ENCODE measurements at regions not wholly inside any gene's neighbourhood (a gene's known extent, or its start where the extent isn't known, plus 50 kb on each side); places are given as distances from the start of the nearest gene placed in this dataset.

DNA sequence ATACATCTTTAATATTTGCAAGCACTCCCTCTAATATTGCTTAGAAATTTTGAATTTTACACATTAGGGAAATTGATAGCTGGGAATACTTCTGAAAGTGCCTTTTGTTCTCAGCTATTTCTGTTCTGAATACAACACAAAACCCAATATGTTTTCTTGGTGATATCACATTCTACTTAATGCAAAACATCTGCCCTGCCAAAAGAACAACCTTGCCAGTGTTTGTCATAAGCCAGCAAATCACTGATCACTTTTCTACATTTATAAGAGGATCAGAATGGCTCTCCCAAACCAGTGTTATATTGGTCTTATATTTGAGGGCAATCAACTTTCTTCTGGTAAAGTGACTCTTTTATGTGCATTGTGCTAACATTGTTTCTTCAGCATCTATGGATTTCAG lies 126.8 kb upstream of the APOOL start:
- no peak overlapping the region for H3K27ac ChIP-seq (ENCODE audit: low read depth in 1 of 2, low read length in 1 of 2)
- H3K27me3 ChIP-seq (ENCODE audit: control insufficient read depth in 3 of 3, insufficient read depth in 3 of 3, low read length in 2 of 3): no peaks in the 10 kb centered on the region
- ATAC-seq (ENCODE audit: insufficient read depth, low FRiP score) (no peak), DNase-seq (no peak)
- H3K4me1 ChIP-seq (ENCODE audit: control insufficient read depth in 5 of 5, insufficient read depth in 5 of 5, low read length in 5 of 5): no peaks in the 10 kb centered on the region
- TF ChIP-seq, protein P1, sequence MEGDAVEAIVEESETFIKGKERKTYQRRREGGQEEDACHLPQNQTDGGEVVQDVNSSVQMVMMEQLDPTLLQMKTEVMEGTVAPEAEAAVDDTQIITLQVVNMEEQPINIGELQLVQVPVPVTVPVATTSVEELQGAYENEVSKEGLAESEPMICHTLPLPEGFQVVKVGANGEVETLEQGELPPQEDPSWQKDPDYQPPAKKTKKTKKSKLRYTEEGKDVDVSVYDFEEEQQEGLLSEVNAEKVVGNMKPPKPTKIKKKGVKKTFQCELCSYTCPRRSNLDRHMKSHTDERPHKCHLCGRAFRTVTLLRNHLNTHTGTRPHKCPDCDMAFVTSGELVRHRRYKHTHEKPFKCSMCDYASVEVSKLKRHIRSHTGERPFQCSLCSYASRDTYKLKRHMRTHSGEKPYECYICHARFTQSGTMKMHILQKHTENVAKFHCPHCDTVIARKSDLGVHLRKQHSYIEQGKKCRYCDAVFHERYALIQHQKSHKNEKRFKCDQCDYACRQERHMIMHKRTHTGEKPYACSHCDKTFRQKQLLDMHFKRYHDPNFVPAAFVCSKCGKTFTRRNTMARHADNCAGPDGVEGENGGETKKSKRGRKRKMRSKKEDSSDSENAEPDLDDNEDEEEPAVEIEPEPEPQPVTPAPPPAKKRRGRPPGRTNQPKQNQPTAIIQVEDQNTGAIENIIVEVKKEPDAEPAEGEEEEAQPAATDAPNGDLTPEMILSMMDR (IDR thresholded peaks at IDR 0.05; ENCODE audit: control extremely low read depth, extremely low read depth): no peak
- no peak overlapping the region for H3K9ac ChIP-seq (ENCODE audit: insufficient read depth in 1 of 2, low read length in 2 of 2)
- H3K36me3 ChIP-seq (ENCODE audit: control insufficient read depth in 4 of 4, insufficient read depth in 4 of 4, low read length in 4 of 4): no peaks in the 10 kb centered on the region
- H3K4me3 ChIP-seq: no peak overlapping the region
- no peaks in the 10 kb centered on the region for H3K9me3 ChIP-seq (ENCODE audit: control insufficient read depth in 4 of 4, insufficient read depth in 3 of 4, low read length in 3 of 4)

DNA sequence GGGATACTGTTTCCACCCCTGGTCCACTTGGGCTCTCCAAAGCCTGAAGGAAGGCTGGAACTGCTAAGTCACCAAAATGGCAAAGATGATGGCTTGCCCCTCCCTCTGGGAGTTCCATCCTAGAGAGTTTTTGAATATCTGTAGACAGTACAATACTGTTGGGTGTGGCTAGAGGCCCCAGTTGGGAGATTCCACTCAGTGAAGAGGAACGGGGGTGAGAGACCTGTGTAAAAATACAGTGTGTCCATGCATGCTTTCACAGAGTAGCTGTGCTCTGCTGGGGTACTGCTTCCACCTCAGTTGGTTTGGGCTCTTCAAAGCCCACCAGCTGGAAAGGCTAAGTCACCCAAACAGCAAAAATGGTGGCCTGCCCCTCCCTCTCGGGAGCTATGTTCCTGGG lies 109.8 kb upstream of the APOOL start:
- WGBS, 2 donors: 83 to 93% methylated on average over 2 of the region's 2 CpGs
- no peaks in the 10 kb centered on the region for H3K36me3 ChIP-seq (ENCODE audit: control insufficient read depth in 4 of 4, insufficient read depth in 4 of 4, low read length in 4 of 4)
- no peak for ATAC-seq (ENCODE audit: insufficient read depth, low FRiP score)
- no peak overlapping the region for H3K4me3 ChIP-seq
- no peaks in the 10 kb centered on the region for H3K27me3 ChIP-seq (ENCODE audit: control insufficient read depth in 3 of 3, insufficient read depth in 3 of 3, low read length in 2 of 3)
- H3K27ac ChIP-seq (ENCODE audit: low read depth in 1 of 2, low read length in 1 of 2): no peak overlapping the region
- peaks cover 0 to 10% (median 0%) of the 10 kb centered on the region in 4 donors for H3K9me3 ChIP-seq (ENCODE audit: control insufficient read depth in 4 of 4, insufficient read depth in 3 of 4, low read length in 3 of 4)
- H3K9ac ChIP-seq (ENCODE audit: insufficient read depth in 1 of 2, low read length in 2 of 2): no peak overlapping the region
- TF ChIP-seq, protein P1 (IDR thresholded peaks at IDR 0.05; ENCODE audit: control extremely low read depth, extremely low read depth): no peak
- no peak for DNase-seq
- no peaks in the 10 kb centered on the region for H3K4me1 ChIP-seq (ENCODE audit: control insufficient read depth in 5 of 5, insufficient read depth in 5 of 5, low read length in 5 of 5)

DNA sequence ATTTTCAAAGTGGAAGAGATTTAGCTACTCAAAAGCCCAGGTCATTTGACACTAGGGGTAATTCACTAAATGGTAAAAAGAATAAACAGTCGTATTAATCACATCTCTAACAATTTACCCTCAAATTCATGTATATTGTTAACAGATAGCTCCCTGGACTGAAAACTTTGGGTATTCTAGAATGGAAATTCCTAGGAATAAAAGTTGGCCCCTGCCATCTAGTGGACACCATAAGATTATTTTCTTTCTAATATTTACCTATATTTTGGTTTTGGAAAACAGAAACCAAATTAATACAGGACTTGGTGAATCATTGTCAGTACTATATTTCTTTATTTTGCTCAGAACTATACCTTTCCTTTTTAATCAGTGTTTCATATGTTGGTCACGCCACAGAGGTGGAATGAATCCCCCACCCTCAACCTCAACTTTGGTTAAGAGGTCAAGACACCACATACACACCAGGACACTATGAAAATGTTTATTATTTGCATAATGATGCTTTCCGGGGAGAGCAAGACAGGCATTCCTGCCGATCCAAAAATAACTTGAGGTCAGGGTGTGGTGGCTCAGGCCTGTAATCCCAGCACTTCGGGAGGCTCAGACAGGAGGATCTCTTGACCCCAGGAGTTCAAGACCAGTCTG lies 96.2 kb upstream of the APOOL start:
- H3K27ac ChIP-seq (ENCODE audit: low read depth in 1 of 2, low read length in 1 of 2): no peak overlapping the region
- H3K9me3 ChIP-seq (ENCODE audit: control insufficient read depth in 4 of 4, insufficient read depth in 3 of 4, low read length in 3 of 4): no peaks in the 10 kb centered on the region
- H3K36me3 ChIP-seq (ENCODE audit: control insufficient read depth in 4 of 4, insufficient read depth in 4 of 4, low read length in 4 of 4): no peaks in the 10 kb centered on the region
- DNase-seq (peak in 2 of 3 donors; percentile 32), ATAC-seq (ENCODE audit: insufficient read depth, low FRiP score) (no peak)
- WGBS, 2 donors: 53 to 67% methylated on average over 5 of the region's 5 CpGs
- no peak overlapping the region for H3K9ac ChIP-seq (ENCODE audit: insufficient read depth in 1 of 2, low read length in 2 of 2)
- TF ChIP-seq, protein P1 (IDR thresholded peaks at IDR 0.05; ENCODE audit: control extremely low read depth, extremely low read depth): no peak
- peaks cover 0 to 3% (median 0%) of the 10 kb centered on the region in 3 donors for H3K27me3 ChIP-seq (ENCODE audit: control insufficient read depth in 3 of 3, insufficient read depth in 3 of 3, low read length in 2 of 3)
- no peak overlapping the region for H3K4me3 ChIP-seq
- H3K4me1 ChIP-seq (ENCODE audit: control insufficient read depth in 5 of 5, insufficient read depth in 5 of 5, low read length in 5 of 5): no peaks in the 10 kb centered on the region

DNA sequence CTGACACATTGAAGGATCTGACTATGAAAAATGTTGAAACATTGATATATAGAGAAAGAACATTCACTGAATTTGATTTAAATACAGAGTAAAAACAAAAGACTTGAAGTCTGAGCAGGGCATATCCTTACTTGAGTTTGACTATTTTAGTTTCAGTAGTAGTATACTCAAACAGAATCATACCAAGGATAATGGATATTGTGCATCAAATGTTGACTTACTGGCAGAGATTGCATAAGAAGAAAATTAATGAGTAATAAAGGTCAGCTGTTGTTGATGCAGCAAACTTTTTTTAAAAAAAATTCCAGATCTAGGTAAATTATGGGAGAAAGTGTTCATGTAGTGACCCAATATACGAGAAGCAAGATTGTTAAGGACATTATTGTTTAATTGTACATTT lies 94.5 kb upstream of the APOOL start:
- TF ChIP-seq, protein P1 (IDR thresholded peaks at IDR 0.05; ENCODE audit: control extremely low read depth, extremely low read depth): no peak

More for the DNA sequence above, 94.5 kb upstream of the APOOL start:
- peaks cover 0 to 3% (median 0%) of the 10 kb centered on the region in 3 donors for H3K27me3 ChIP-seq (ENCODE audit: control insufficient read depth in 3 of 3, insufficient read depth in 3 of 3, low read length in 2 of 3)
- no peaks in the 10 kb centered on the region for H3K4me1 ChIP-seq (ENCODE audit: control insufficient read depth in 5 of 5, insufficient read depth in 5 of 5, low read length in 5 of 5)
- no peak for ATAC-seq (ENCODE audit: insufficient read depth, low FRiP score)
- no peak for DNase-seq
- 58 to 70% methylated on average over 1 of the region's 1 CpG for WGBS, 2 donors
- H3K4me3 ChIP-seq: no peak overlapping the region
- H3K9ac ChIP-seq (ENCODE audit: insufficient read depth in 1 of 2, low read length in 2 of 2): no peak overlapping the region
- no peak overlapping the region for H3K27ac ChIP-seq (ENCODE audit: low read depth in 1 of 2, low read length in 1 of 2)
- H3K36me3 ChIP-seq (ENCODE audit: control insufficient read depth in 4 of 4, insufficient read depth in 4 of 4, low read length in 4 of 4): no peaks in the 10 kb centered on the region
- no peaks in the 10 kb centered on the region for H3K9me3 ChIP-seq (ENCODE audit: control insufficient read depth in 4 of 4, insufficient read depth in 3 of 4, low read length in 3 of 4)
